Effector memory CD8-positive, alpha-beta T cell (primary cell): ENCODE measurements at regions not wholly inside any gene's neighbourhood (a gene's known extent, or its start where the extent isn't known, plus 50 kb on each side); places are given as distances from the start of the nearest gene placed in this dataset.
"Not testable (repeated sequence)": the region's sequence is repeated elsewhere in the genome, so short reads cannot be mapped to it uniquely, and the experiment has no call there.

Source experiments
- ATAC-seq: fragments of 150-1000 bp; cut with Tn5 transposase; replicated peaks from 2 replicates; pipeline ENCODE4 v1.10.0; 2021; ENCODE audit warnings: mild to moderate bottlenecking, moderate library complexity
- DNase-seq, 3 experiments: peaks; one replicate each; pipeline ENCODE4 v3.0.0; 2021
- H3K27ac Mint-ChIP-seq, 2 donors: one replicate each; pipeline ENCODE4 v1.8.0; 2022; ENCODE audit warnings: mild to moderate bottlenecking in 2 of 2, mixed read lengths in 2 of 2, moderate library complexity in 2 of 2
- H3K27me3 Mint-ChIP-seq, 2 donors: one replicate each; pipeline ENCODE4 v1.8.0; 2022; ENCODE audit warnings: mixed read lengths in 2 of 2
- H3K36me3 Mint-ChIP-seq: one replicate; pipeline ENCODE4 v1.8.0; 2022; ENCODE audit warnings: mild to moderate bottlenecking, moderate library complexity, mixed read lengths; ENCODE audit not compliant: insufficient read depth
- H3K4me1 Mint-ChIP-seq, 2 donors: one replicate each; pipeline ENCODE4 v1.8.0; 2022; ENCODE audit warnings: low read depth in 2 of 2, mixed read lengths in 2 of 2
- H3K4me3 Mint-ChIP-seq, 2 donors: one replicate each; pipeline ENCODE4 v1.8.0; 2022; ENCODE audit warnings: mild to moderate bottlenecking in 2 of 2, mixed read lengths in 2 of 2, moderate library complexity in 2 of 2
- H3K9me3 Mint-ChIP-seq, 2 donors: one replicate each; pipeline ENCODE4 v1.8.0; 2022; ENCODE audit warnings: mixed read lengths in 2 of 2

GRCh38 chr4:148926276-148927260 lies 484.4 kb upstream of the NR3C2 start:
- H3K36me3 Mint-ChIP-seq = no peaks in the 10 kb centered on the region
- H3K9me3 Mint-ChIP-seq = peaks cover 9% of the 10 kb centered on the region in 2 donors

GRCh38 chr4:148923881-148924280 lies 481.7 kb upstream of the NR3C2 start:
- Mint-ChIP-seq H3K4me3 (no peak overlapping the region), H3K9me3 (peaks cover 0 to 3% of the 10 kb centered on the region in 2 donors), H3K27me3 (peaks cover 0 to 5% of the 10 kb centered on the region in 2 donors), H3K36me3 (no peaks in the 10 kb centered on the region), H3K27ac (no peak overlapping the region), H3K4me1 (no peaks in the 10 kb centered on the region)
- DNase-seq = no peak
- no peak for ATAC-seq

More at GRCh38 chr4:148926276-148927260, 484.4 kb upstream of the NR3C2 start:
- no peaks in the 10 kb centered on the region for H3K4me1 Mint-ChIP-seq
- DNase-seq = no peak
- no peak overlapping the region for H3K27ac Mint-ChIP-seq
- no peak overlapping the region for H3K4me3 Mint-ChIP-seq
- H3K27me3 Mint-ChIP-seq = no peaks in the 10 kb centered on the region
- ATAC-seq = no peak

GRCh38 chr4:148922497-148922896 lies 480.3 kb upstream of the NR3C2 start:
- Mint-ChIP-seq H3K36me3 (no peaks in the 10 kb centered on the region), H3K9me3 (peaks cover 0 to 2% of the 10 kb centered on the region in 2 donors), H3K27ac (no peak overlapping the region), H3K27me3 (peaks cover 0 to 5% of the 10 kb centered on the region in 2 donors), H3K4me3 (no peak overlapping the region), H3K4me1 (no peaks in the 10 kb centered on the region)
- no peak for DNase-seq
- ATAC-seq = no peak

- no peak for ATAC-seq
Observed at GRCh38 chr4:148914734-148915133, 472.5 kb upstream of the NR3C2 start.

GRCh38 chr4:148914301-148914700 lies 472.1 kb upstream of the NR3C2 start:
- Mint-ChIP-seq H3K27me3 (no peaks in the 10 kb centered on the region), H3K27ac (no peak overlapping the region), H3K9me3 (peaks cover 0 to 3% of the 10 kb centered on the region in 2 donors), H3K4me3 (no peak overlapping the region), H3K4me1 (no peaks in the 10 kb centered on the region), H3K36me3 (no peaks in the 10 kb centered on the region)
- no peak for ATAC-seq
- no peak for DNase-seq

More at GRCh38 chr4:148914734-148915133, 472.5 kb upstream of the NR3C2 start:
- H3K27me3 Mint-ChIP-seq = no peaks in the 10 kb centered on the region
- H3K9me3 Mint-ChIP-seq = peaks cover 0 to 3% of the 10 kb centered on the region in 2 donors
- H3K4me3 Mint-ChIP-seq = no peak overlapping the region
- no peaks in the 10 kb centered on the region for H3K4me1 Mint-ChIP-seq
- DNase-seq = no peak
- no peak overlapping the region for H3K27ac Mint-ChIP-seq
- no peaks in the 10 kb centered on the region for H3K36me3 Mint-ChIP-seq

GRCh38 chr4:148903388-148903787 lies 461.2 kb upstream of the NR3C2 start:
- Mint-ChIP-seq H3K4me3 (no peak overlapping the region), H3K4me1 (no peaks in the 10 kb centered on the region), H3K36me3 (no peaks in the 10 kb centered on the region), H3K27ac (no peak overlapping the region), H3K9me3 (peaks cover 5 to 9% of the 10 kb centered on the region in 2 donors), H3K27me3 (no peaks in the 10 kb centered on the region)
- ATAC-seq (no peak), DNase-seq (no peak)

GRCh38 chr4:148901075-148901705 lies 459.0 kb upstream of the NR3C2 start:
- DNase-seq (no peak), ATAC-seq (no peak)
- Mint-ChIP-seq H3K4me1 (no peaks in the 10 kb centered on the region), H3K36me3 (no peaks in the 10 kb centered on the region), H3K27ac (no peak overlapping the region), H3K9me3 (peaks cover 5 to 11% of the 10 kb centered on the region in 2 donors), H3K4me3 (no peak overlapping the region), H3K27me3 (no peaks in the 10 kb centered on the region)

- not testable (repeated sequence) for H3K36me3 Mint-ChIP-seq, H3K27me3 Mint-ChIP-seq, H3K27ac Mint-ChIP-seq, H3K4me3 Mint-ChIP-seq, DNase-seq, ATAC-seq, H3K4me1 Mint-ChIP-seq
- peaks cover 5 to 11% of the 10 kb centered on the region in 2 donors for H3K9me3 Mint-ChIP-seq
Observed at GRCh38 chr4:148898139-148898538, 455.9 kb upstream of the NR3C2 start.

GRCh38 chr4:148893095-148893494 lies 450.9 kb upstream of the NR3C2 start:
- ATAC-seq (no peak), DNase-seq (no peak)
- H3K36me3 Mint-ChIP-seq = no peaks in the 10 kb centered on the region
- peaks cover 0 to 1% of the 10 kb centered on the region in 2 donors for H3K9me3 Mint-ChIP-seq
- H3K27ac Mint-ChIP-seq = no peak overlapping the region
- H3K27me3 Mint-ChIP-seq = no peaks in the 10 kb centered on the region
- no peak overlapping the region for H3K4me3 Mint-ChIP-seq
- no peaks in the 10 kb centered on the region for H3K4me1 Mint-ChIP-seq

GRCh38 chr4:148883891-148884290 lies 441.7 kb upstream of the NR3C2 start:
- Mint-ChIP-seq H3K27ac (no peak overlapping the region), H3K36me3 (no peaks in the 10 kb centered on the region)
- no peak for DNase-seq

GRCh38 chr4:148883435-148883834 lies 441.2 kb upstream of the NR3C2 start:
- H3K4me3 Mint-ChIP-seq = no peak overlapping the region
- peaks cover 0 to 3% of the 10 kb centered on the region in 2 donors for H3K9me3 Mint-ChIP-seq
- no peaks in the 10 kb centered on the region for H3K36me3 Mint-ChIP-seq
- H3K27ac Mint-ChIP-seq = no peak overlapping the region
- no peaks in the 10 kb centered on the region for H3K4me1 Mint-ChIP-seq
- DNase-seq (no peak), ATAC-seq (no peak)
- H3K27me3 Mint-ChIP-seq = no peaks in the 10 kb centered on the region

More at GRCh38 chr4:148883891-148884290, 441.7 kb upstream of the NR3C2 start:
- H3K4me1 Mint-ChIP-seq = no peaks in the 10 kb centered on the region
- ATAC-seq = no peak
- no peaks in the 10 kb centered on the region for H3K27me3 Mint-ChIP-seq
- H3K9me3 Mint-ChIP-seq = peaks cover 0 to 3% of the 10 kb centered on the region in 2 donors
- no peak overlapping the region for H3K4me3 Mint-ChIP-seq

GRCh38 chr4:148881860-148882643 lies 439.8 kb upstream of the NR3C2 start:
- Mint-ChIP-seq H3K36me3 (no peaks in the 10 kb centered on the region), H3K9me3 (no peaks in the 10 kb centered on the region), H3K27me3 (no peaks in the 10 kb centered on the region), H3K4me1 (no peaks in the 10 kb centered on the region), H3K4me3 (no peak overlapping the region), H3K27ac (no peak overlapping the region)
- ATAC-seq = no peak
- DNase-seq = no peak

GRCh38 chr4:148874331-148874730 lies 432.1 kb upstream of the NR3C2 start:
- H3K27me3 Mint-ChIP-seq = peaks cover 0 to 11% of the 10 kb centered on the region in 2 donors
- no peak overlapping the region for H3K27ac Mint-ChIP-seq
- no peak overlapping the region for H3K4me3 Mint-ChIP-seq
- H3K36me3 Mint-ChIP-seq = no peaks in the 10 kb centered on the region
- no peaks in the 10 kb centered on the region for H3K4me1 Mint-ChIP-seq
- no peak for DNase-seq
- peaks cover 0 to 3% of the 10 kb centered on the region in 2 donors for H3K9me3 Mint-ChIP-seq
- no peak for ATAC-seq
